IPS-18c (cell line): ENCODE measurements at regions not wholly inside any gene's neighbourhood (a gene's known extent, or its start where the extent isn't known, plus 50 kb on each side); places are given as distances from the start of the nearest gene placed in this dataset.
"Not testable (repeated sequence)": the region's sequence is repeated elsewhere in the genome, so short reads cannot be mapped to it uniquely, and the experiment has no call there.

Experiments used
- H3K4me3 ChIP-seq: 2 replicates; pipeline ENCODE4 v1.7.0; 2013; ENCODE audit warnings: low read depth, mild to moderate bottlenecking, low read length, moderate library complexity; ENCODE audit not compliant: insufficient read depth
- H3K9me3 ChIP-seq: one replicate; pipeline ENCODE4 v1.6.1; 2013; ENCODE audit warnings: mild to moderate bottlenecking, low read length, moderate library complexity; ENCODE audit not compliant: control insufficient read depth, insufficient read depth

- H3K4me3 ChIP-seq = no peak overlapping the region
- no peaks in the 10 kb centered on the region for H3K9me3 ChIP-seq
Observed at GRCh38 chr14:97095269-97095668, 298.1 kb downstream of the VRK1 start.

- H3K9me3 ChIP-seq = no peaks in the 10 kb centered on the region
- no peak overlapping the region for H3K4me3 ChIP-seq
Observed at GRCh38 chr14:97097296-97097695, 300.1 kb downstream of the VRK1 start.

- H3K4me3 ChIP-seq = no peak overlapping the region
- no peaks in the 10 kb centered on the region for H3K9me3 ChIP-seq
Observed at GRCh38 chr14:97100306-97100705, 303.1 kb downstream of the VRK1 start.

GRCh38 chr14:97101561-97101960 is 304.4 kb downstream of the VRK1 start:
- H3K9me3 ChIP-seq = no peaks in the 10 kb centered on the region

GRCh38 chr14:97104029-97104428 is 306.8 kb downstream of the VRK1 start:
- H3K9me3 ChIP-seq = no peaks in the 10 kb centered on the region
- no peak overlapping the region for H3K4me3 ChIP-seq

More at GRCh38 chr14:97101561-97101960, 304.4 kb downstream of the VRK1 start:
- H3K4me3 ChIP-seq = no peak overlapping the region

- Histone ChIP-seq H3K4me3 (no peak overlapping the region), H3K9me3 (no peaks in the 10 kb centered on the region)
Observed at GRCh38 chr14:97106166-97106565, 309.0 kb downstream of the VRK1 start.

GRCh38 chr14:97106609-97107008 is 309.4 kb downstream of the VRK1 start:
- H3K9me3 ChIP-seq = no peaks in the 10 kb centered on the region
- H3K4me3 ChIP-seq = no peak overlapping the region

GRCh38 chr14:97107080-97107479 is 309.9 kb downstream of the VRK1 start:
- Histone ChIP-seq H3K9me3 (no peaks in the 10 kb centered on the region), H3K4me3 (no peak overlapping the region)

- H3K4me3 ChIP-seq = no peak overlapping the region
- no peaks in the 10 kb centered on the region for H3K9me3 ChIP-seq
Observed at GRCh38 chr14:97107760-97108159, 310.6 kb downstream of the VRK1 start.

- no peaks in the 10 kb centered on the region for H3K9me3 ChIP-seq
- H3K4me3 ChIP-seq = no peak overlapping the region
Observed at GRCh38 chr14:97109234-97109633, 312.1 kb downstream of the VRK1 start.

GRCh38 chr14:97113339-97113738 is 316.2 kb downstream of the VRK1 start:
- peaks cover 2% of the 10 kb centered on the region for H3K9me3 ChIP-seq

GRCh38 chr14:97116546-97116945 is 319.4 kb downstream of the VRK1 start:
- H3K4me3 ChIP-seq = no peak overlapping the region
- H3K9me3 ChIP-seq = peaks cover 2% of the 10 kb centered on the region

More at GRCh38 chr14:97113339-97113738, 316.2 kb downstream of the VRK1 start:
- no peak overlapping the region for H3K4me3 ChIP-seq

GRCh38 chr14:97117693-97118092 is 320.5 kb downstream of the VRK1 start:
- peaks cover 2% of the 10 kb centered on the region for H3K9me3 ChIP-seq

GRCh38 chr14:97120204-97120603 is 323.0 kb downstream of the VRK1 start:
- H3K9me3 ChIP-seq = peaks cover 2% of the 10 kb centered on the region
- H3K4me3 ChIP-seq = no peak overlapping the region

More at GRCh38 chr14:97117693-97118092, 320.5 kb downstream of the VRK1 start:
- no peak overlapping the region for H3K4me3 ChIP-seq

- Histone ChIP-seq H3K4me3 (no peak overlapping the region), H3K9me3 (peaks cover 2% of the 10 kb centered on the region)
Observed at GRCh38 chr14:97120611-97121031, 323.4 kb downstream of the VRK1 start.

- H3K9me3 ChIP-seq = no peaks in the 10 kb centered on the region
- no peak overlapping the region for H3K4me3 ChIP-seq
Observed at GRCh38 chr14:97129639-97130038, 332.5 kb downstream of the VRK1 start.

- not testable (repeated sequence) for H3K9me3 ChIP-seq, H3K4me3 ChIP-seq
Observed at GRCh38 chr14:97135847-97136246, 338.7 kb downstream of the VRK1 start.

- no peak overlapping the region for H3K4me3 ChIP-seq
Observed at GRCh38 chr14:97137705-97138104, 340.5 kb downstream of the VRK1 start.

GRCh38 chr14:97138801-97139200 is 341.6 kb downstream of the VRK1 start:
- H3K4me3 ChIP-seq = no peak overlapping the region

More at GRCh38 chr14:97137705-97138104, 340.5 kb downstream of the VRK1 start:
- H3K9me3 ChIP-seq = peaks cover 2% of the 10 kb centered on the region

More at GRCh38 chr14:97138801-97139200, 341.6 kb downstream of the VRK1 start:
- peaks cover 2% of the 10 kb centered on the region for H3K9me3 ChIP-seq
